IMR-90 (cell line): ENCODE measurements at regions not wholly inside any gene's neighbourhood (a gene's known extent, or its start where the extent isn't known, plus 50 kb on each side); places are given as distances from the start of the nearest gene placed in this dataset.

Source experiments
- ATAC-seq: fragments of 200-7000 bp; cut with Tn5 transposase; 2 replicates; pipeline ENCODE4 v1.9.1; 2020; ENCODE audit warnings: low read depth, mild to moderate bottlenecking, moderate library complexity
- BruUV-seq: library from RNA; stranded (reverse); fragments of 400-500 nt; replicated peaks from 2 replicates; lab custom pipeline; 2021; lab: Mats Ljungman, UMichigan
- CTCF ChIA-PET: fragments of 300-600 bp; formaldehyde crosslinking; extraction: SDS; loops from one replicate; lab custom pipeline; 2021; ENCODE audit warnings: antibody characterized with exemption; lab: Yijun Ruan, JAX
- POLR2A ChIA-PET: fragments of 300-600 bp; sonication (Branson Sonifier 250); formaldehyde crosslinking; loops from one replicate; lab custom pipeline; 2022; ENCODE audit warnings: antibody characterized with exemption; ENCODE audit not compliant: unreplicated experiment; lab: Charles Lee
- DNase-seq: peaks from one replicate; pipeline ENCODE4 v3.0.0; 2013
- H2AFZ ChIP-seq: replicated peaks from 2 replicates; pipeline ENCODE3; 2013; ENCODE audit warnings: low read length, mild to moderate bottlenecking; ENCODE audit not compliant: poor library complexity
- H2AK5ac ChIP-seq: 2 replicates; pipeline ENCODE4 v1.6.1; 2013; ENCODE audit warnings: low read depth, low read length, inconsistent platforms
- H2AK9ac ChIP-seq: replicated peaks from 2 replicates; pipeline ENCODE3; 2013; ENCODE audit warnings: mild to moderate bottlenecking, low read depth, low read length, moderate library complexity; ENCODE audit not compliant: poor library complexity
- H2BK120ac ChIP-seq: 2 replicates; pipeline ENCODE4 v1.6.1; 2013; ENCODE audit warnings: low read depth, low read length, inconsistent platforms
- H2BK15ac ChIP-seq: 3 replicates; pipeline ENCODE4 v1.6.1; 2013; ENCODE audit warnings: low read depth, low read length, inconsistent platforms
- H2BK20ac ChIP-seq: 2 replicates; pipeline ENCODE4 v1.6.1; 2013; ENCODE audit warnings: low read depth, mild to moderate bottlenecking, inconsistent platforms, low read length, moderate library complexity
- H2BK5ac ChIP-seq: 2 replicates; pipeline ENCODE4 v1.6.1; 2013; ENCODE audit warnings: mild to moderate bottlenecking, low read depth, low read length, inconsistent platforms; ENCODE audit not compliant: poor library complexity, severe bottlenecking
- H3K14ac ChIP-seq: replicated peaks from 2 replicates; pipeline ENCODE4 v1.6.1; 2013; ENCODE audit warnings: low read depth, low read length, inconsistent platforms
- H3K18ac ChIP-seq: 2 replicates; pipeline ENCODE4 v1.6.1; 2013; ENCODE audit warnings: low read depth, low read length, control low read depth
- H3K23ac ChIP-seq: 2 replicates; pipeline ENCODE4 v1.6.1; 2013; ENCODE audit warnings: low read depth, low read length, inconsistent platforms
- H3K27ac ChIP-seq: 2 replicates; pipeline ENCODE4 v1.5.1; 2013; ENCODE audit warnings: mild to moderate bottlenecking, control low read depth, low read length; ENCODE audit not compliant: insufficient read depth
- H3K27me3 ChIP-seq: 2 replicates; pipeline ENCODE4 v1.6.1; 2013; ENCODE audit warnings: low read length; ENCODE audit not compliant: control insufficient read depth, insufficient read depth
- H3K36me3 ChIP-seq: 2 replicates; pipeline ENCODE4 v1.6.1; 2013; ENCODE audit warnings: low read length, mixed read lengths; ENCODE audit not compliant: control insufficient read depth, insufficient read depth
- H3K4ac ChIP-seq: 2 replicates; pipeline ENCODE4 v1.6.1; 2013; ENCODE audit warnings: low read depth, low read length, inconsistent platforms
- H3K4me1 ChIP-seq: 2 replicates; pipeline ENCODE4 v1.6.1; 2013; ENCODE audit warnings: low read length, mixed read lengths; ENCODE audit not compliant: control insufficient read depth, insufficient read depth
- H3K4me2 ChIP-seq: 2 replicates; pipeline ENCODE4 v1.6.1; 2013; ENCODE audit warnings: low read depth, mild to moderate bottlenecking, control low read depth, low read length, moderate library complexity
- H3K4me3 ChIP-seq: 2 replicates; pipeline ENCODE4 v1.5.1; 2013; ENCODE audit warnings: low read depth, mild to moderate bottlenecking, control low read depth, low read length, moderate library complexity; ENCODE audit not compliant: insufficient read depth
- H3K56ac ChIP-seq: 2 replicates; pipeline ENCODE4 v1.6.1; 2013; ENCODE audit warnings: low read length, inconsistent platforms; ENCODE audit not compliant: insufficient read depth; ENCODE audit errors: extremely low read depth
- H3K79me1 ChIP-seq, 2 experiments: 2 replicates each; pipeline ENCODE4 v1.6.1; 2013; ENCODE audit warnings: low read length in 2 of 2, inconsistent platforms in 1 of 2, low read depth in 1 of 2
- H3K9ac ChIP-seq: 2 replicates; pipeline ENCODE4 v1.6.1; 2013; ENCODE audit warnings: low read depth, low read length, control low read depth
- H3K9me1 ChIP-seq: 2 replicates; pipeline ENCODE4 v1.6.1; 2013; ENCODE audit warnings: low read length, inconsistent platforms; ENCODE audit not compliant: insufficient read depth
- H3K9me3 ChIP-seq: 2 replicates; pipeline ENCODE4 v1.6.1; 2013; ENCODE audit warnings: low read length; ENCODE audit not compliant: control insufficient read depth, insufficient read depth
- H4K20me1 ChIP-seq: 2 replicates; pipeline ENCODE4 v1.6.1; 2013; ENCODE audit warnings: low read length, inconsistent platforms; ENCODE audit not compliant: insufficient read depth
- H4K5ac ChIP-seq: 2 replicates; pipeline ENCODE4 v1.6.1; 2013; ENCODE audit warnings: mild to moderate bottlenecking, low read depth, low read length, control low read depth
- H4K8ac ChIP-seq, 2 experiments: 2 replicates each; pipeline ENCODE4 v1.6.1; 2013; ENCODE audit warnings: low read depth in 2 of 2, low read length in 2 of 2, control low read depth in 1 of 2, inconsistent platforms in 1 of 2
- H4K91ac ChIP-seq: 2 replicates; pipeline ENCODE4 v1.6.1; 2013; ENCODE audit warnings: low read depth, low read length, inconsistent platforms; ENCODE audit not compliant: insufficient read depth
- CEBPB ChIP-seq: IDR thresholded peaks from 2 replicates; pipeline ENCODE4 v1.6.1; 2012; ENCODE audit warnings: low read depth, low read length, improper control_type of control experiment
- CHD1 ChIP-seq: IDR thresholded peaks from 2 replicates; pipeline ENCODE4 v1.6.1; 2012; ENCODE audit warnings: low read depth, low read length, improper control_type of control experiment
- FOS ChIP-seq: fragments of 150-350 bp; IDR thresholded peaks from 2 replicates; pipeline ENCODE4 v1.6.1; 2016; ENCODE audit warnings: low read depth, low read length
- MAFK ChIP-seq: IDR thresholded peaks from 2 replicates; pipeline ENCODE4 v1.6.1; 2012; ENCODE audit warnings: low read depth, low read length, improper control_type of control experiment
- MAZ ChIP-seq: IDR thresholded peaks from 2 replicates; pipeline ENCODE4 v1.6.1; 2012; ENCODE audit warnings: low read depth, mild to moderate bottlenecking, low read length, improper control_type of control experiment, moderate library complexity, borderline replicate concordance
- NFE2L2 ChIP-seq: fragments of 150-350 bp; IDR thresholded peaks from 2 replicates; pipeline ENCODE4 v1.6.1; 2016; ENCODE audit warnings: low read depth, mild to moderate bottlenecking, low read length
- POLR2A ChIP-seq: IDR thresholded peaks from 2 replicates; pipeline ENCODE4 v1.6.1; 2012; ENCODE audit warnings: mild to moderate bottlenecking, low read depth, low read length
- RAD21 ChIP-seq: IDR thresholded peaks from 2 replicates; pipeline ENCODE4 v1.6.1; 2012; ENCODE audit warnings: low read length, improper control_type of control experiment
- RCOR1 ChIP-seq: IDR thresholded peaks from 2 replicates; pipeline ENCODE4 v1.6.1; 2012; ENCODE audit warnings: mild to moderate bottlenecking, low read length, improper control_type of control experiment; ENCODE audit not compliant: insufficient replicate concordance
- RFX5 ChIP-seq: IDR thresholded peaks from 2 replicates; pipeline ENCODE4 v1.8.0; 2012; ENCODE audit warnings: low read depth, mild to moderate bottlenecking, low read length, moderate library complexity
- WGBS, 2 experiments: methylation state at CpG; one replicate each; pipeline versions ENCODE4 v1.1.5 to v1.1.7; 2013; ENCODE audit warnings: missing lambda C conversion rate in 2 of 2; ENCODE audit not compliant: insufficient read length in 1 of 2; ENCODE audit errors: extremely low coverage in 2 of 2; 5-methylcytosine and 5-hydroxymethylcytosine counted together
- dilution Hi-C: fragments of 300-500 bp; cut with HindIII; formaldehyde crosslinking; loops from one replicate; pipeline ENCODE4 v1.14.3; 2018; ENCODE audit warnings: low sequenced_read_pairs; ENCODE audit not compliant: unreplicated experiment
- in situ Hi-C: fragments of 300-500 bp; cut with MboI; formaldehyde crosslinking; loops from 3 replicates; pipeline ENCODE4 v1.14.3; 2019; ENCODE audit warnings: low sequenced_read_pairs, inconsistent platforms, mixed read lengths
- intact Hi-C: fragments of 100-400 bp; cut with micrococcal nuclease; formaldehyde crosslinking; loops from 2 replicates; pipeline ENCODE4 v1.10.0; 2022

- no TSS peak for BruUV-seq
- no peak overlapping the region for H2BK120ac ChIP-seq
- intact Hi-C loops = no loop called here
- in situ Hi-C loops = no loop called here
- no peak overlapping the region for H3K4ac ChIP-seq
- dilution Hi-C loops = no loop called here
- no peak overlapping the region for H2BK5ac ChIP-seq
- H3K9ac ChIP-seq = no peak overlapping the region
- CTCF ChIA-PET = no interaction called here
- H3K27ac ChIP-seq = no peak overlapping the region
- no peak overlapping the region for H3K18ac ChIP-seq
- no peak overlapping the region for H3K4me2 ChIP-seq
- H3K27me3 ChIP-seq = peaks cover 2% of the 10 kb centered on the region; the same call in 1 of the 2 replicates
- DNase-seq (no peak), ATAC-seq (no peak)
- peaks cover 18% of the 10 kb centered on the region; the same call in 1 of the 2 replicates for H3K9me1 ChIP-seq
- H2AK9ac ChIP-seq = no peak overlapping the region
- no peaks in the 10 kb centered on the region for H3K9me3 ChIP-seq
- TF ChIP-seq POLR2A = no peak
- TF ChIP-seq RFX5 = no peak
- TF ChIP-seq MAZ = no peak
- no peak for TF ChIP-seq FOS
- no peak for TF ChIP-seq NFE2L2
- TF ChIP-seq MAFK = no peak
- TF ChIP-seq CEBPB = no peak
- TF ChIP-seq CHD1 = no peak
- TF ChIP-seq RAD21 = no peak
- no peak for TF ChIP-seq RCOR1
- no peak overlapping the region for H2BK15ac ChIP-seq
- H3K36me3 ChIP-seq = no peaks in the 10 kb centered on the region
- H2AK5ac ChIP-seq = no peak overlapping the region
- H2BK20ac ChIP-seq = no peak overlapping the region
- no peaks in the 10 kb centered on the region for H3K79me1 ChIP-seq
- no peak overlapping the region for H4K5ac ChIP-seq
- H2AFZ ChIP-seq = no peak overlapping the region
- peaks cover 11% of the 10 kb centered on the region; the same call in 1 of the 2 replicates for H3K4me1 ChIP-seq
- no peak overlapping the region for H3K23ac ChIP-seq
- H3K4me3 ChIP-seq = no peak overlapping the region
- no peak overlapping the region for H3K56ac ChIP-seq
- no peaks in the 10 kb centered on the region for H4K20me1 ChIP-seq
- H4K91ac ChIP-seq = no peak overlapping the region
- 100% methylated on average over 2 of the region's 4 CpGs; no CpG with 5 or more reads in 1 of the 2 experiments for WGBS, 2 experiments
- H4K8ac ChIP-seq = no peak overlapping the region
- POLR2A ChIA-PET = no interaction called here
- no peak overlapping the region for H3K14ac ChIP-seq
Measured at GRCh38 chr16:86902656-86903001, 324.3 kb downstream of the FOXL1 start.
